ENCODE measurements at regions not wholly inside any gene's neighbourhood (a gene's known extent, or its start where the extent isn't known, plus 50 kb on each side); places are given as distances from the start of the nearest gene placed in this dataset.

DNA sequence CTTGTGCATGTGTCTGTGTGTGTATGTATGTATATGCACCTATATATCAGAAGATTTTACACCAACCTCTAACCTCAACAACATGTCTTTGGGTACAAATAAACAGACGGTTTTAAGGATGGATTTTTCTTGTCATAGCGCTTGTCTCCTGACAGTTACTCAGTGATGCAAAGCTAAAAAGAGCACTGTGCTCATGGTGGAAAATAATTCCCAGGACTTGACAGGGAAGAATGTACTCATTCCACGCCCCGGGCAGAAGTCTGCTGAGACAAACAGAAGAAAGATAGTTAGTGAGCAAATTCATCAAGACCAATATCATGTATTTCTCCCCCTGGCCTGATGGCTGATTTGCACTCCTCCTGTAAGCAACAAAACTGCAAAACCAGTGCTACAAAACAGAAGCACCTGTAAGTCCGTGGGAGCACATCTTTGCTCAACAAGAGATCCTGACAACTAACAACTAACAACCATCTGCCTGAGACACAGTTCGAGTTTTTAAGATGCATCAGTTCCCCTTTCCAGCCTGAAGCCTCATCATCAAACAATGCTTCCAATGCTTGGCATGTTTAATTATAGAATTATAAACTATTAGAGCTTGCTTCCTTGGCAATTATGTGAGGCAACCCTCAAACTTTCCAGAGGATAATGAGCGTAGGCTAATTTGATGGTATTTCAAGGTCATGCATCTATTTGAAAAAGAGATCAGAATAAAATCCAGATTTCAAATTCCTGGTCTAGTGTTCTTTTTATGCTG, 812.7 kb upstream of the MIR17HG start:
- intact Hi-C loops (cut with micrococcal nuclease) = no loop called here

DNA sequence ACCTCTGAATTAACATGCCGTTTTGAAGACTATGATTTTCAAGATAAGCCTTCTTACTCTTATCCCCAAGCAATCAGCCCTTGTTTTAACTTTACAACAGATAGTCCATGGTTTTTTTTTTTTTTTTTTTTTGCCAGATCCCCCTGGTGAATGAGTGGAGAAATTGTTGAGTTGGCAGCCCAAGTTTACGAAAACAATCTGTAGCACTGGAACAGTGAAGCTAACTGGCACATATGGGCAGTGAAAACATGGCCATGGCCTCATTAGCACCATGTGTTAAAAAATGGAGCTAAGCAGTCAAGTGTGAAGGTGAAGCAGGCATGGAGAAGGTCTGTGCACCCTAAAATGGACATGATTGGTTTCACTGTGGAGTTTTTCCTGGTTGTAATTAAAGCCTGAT, 812.1 kb upstream of the MIR17HG start:
- intact Hi-C loops (cut with micrococcal nuclease) = no loop called here

DNA sequence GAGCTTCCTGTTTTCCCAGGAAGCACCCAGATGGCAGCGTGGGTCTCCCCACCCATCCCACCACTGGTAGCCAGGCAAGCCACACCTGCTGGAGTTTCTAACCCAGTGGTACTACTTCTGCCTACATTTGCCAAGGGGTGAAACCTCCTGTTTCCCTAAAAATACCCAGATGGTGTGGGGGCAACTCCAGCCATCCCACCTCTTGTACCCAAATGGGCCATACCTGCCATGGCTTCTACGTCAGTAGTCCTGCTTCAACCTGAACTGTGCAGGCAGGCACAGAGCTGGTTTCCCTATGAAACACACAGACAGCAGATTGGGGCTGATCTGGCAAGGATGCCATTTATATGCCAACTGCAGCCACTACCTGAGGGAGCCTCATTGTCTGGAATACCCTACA, 809.4 kb upstream of the MIR17HG start:
- intact Hi-C loops (cut with micrococcal nuclease) = no loop called here

DNA sequence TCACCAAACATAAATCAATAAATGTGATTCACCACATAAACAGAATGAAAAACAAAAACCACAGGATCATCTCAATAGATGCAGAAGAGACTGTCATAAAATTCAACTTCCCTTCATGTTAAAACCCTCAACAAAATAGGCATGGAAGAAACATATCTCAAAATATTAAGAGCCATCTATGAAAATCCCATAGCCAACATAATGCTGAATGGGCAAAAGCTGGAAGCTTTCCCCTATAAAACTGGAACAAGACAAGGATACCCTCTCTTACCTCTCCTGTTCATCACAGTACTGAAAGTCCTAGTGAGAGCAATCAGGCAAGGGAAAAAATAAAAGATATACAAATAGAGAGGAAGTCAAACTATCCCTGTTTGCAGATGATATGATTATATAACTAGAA, 806.1 kb upstream of the MIR17HG start:
- intact Hi-C loops (cut with micrococcal nuclease) = no loop called here

DNA sequence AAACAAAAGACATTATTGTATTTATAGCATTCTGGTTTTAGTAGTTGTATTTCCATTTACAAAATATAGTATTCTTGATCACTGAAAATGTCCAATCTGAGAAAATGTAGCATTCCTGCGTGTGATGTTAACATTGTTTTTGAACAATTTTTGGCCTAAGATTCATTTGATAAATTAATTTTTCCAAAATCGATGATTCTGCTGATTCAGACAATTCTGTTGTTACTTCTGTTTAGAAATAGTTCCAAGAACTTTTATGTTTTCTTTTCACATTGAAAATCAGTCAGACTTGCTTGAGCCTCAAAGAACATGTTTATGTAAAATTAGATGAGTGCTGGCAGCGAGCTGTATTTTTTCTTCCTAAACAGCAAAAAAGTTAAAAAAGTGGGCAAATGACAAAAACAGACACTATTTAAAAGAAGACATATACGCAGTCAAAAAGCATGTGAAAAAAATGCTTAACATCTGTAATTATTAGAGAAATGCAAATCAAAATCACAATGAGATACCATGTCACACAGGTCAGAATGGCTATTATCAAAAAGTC, 804.5 kb upstream of the MIR17HG start:
- intact Hi-C loops (cut with micrococcal nuclease) = no loop called here

DNA sequence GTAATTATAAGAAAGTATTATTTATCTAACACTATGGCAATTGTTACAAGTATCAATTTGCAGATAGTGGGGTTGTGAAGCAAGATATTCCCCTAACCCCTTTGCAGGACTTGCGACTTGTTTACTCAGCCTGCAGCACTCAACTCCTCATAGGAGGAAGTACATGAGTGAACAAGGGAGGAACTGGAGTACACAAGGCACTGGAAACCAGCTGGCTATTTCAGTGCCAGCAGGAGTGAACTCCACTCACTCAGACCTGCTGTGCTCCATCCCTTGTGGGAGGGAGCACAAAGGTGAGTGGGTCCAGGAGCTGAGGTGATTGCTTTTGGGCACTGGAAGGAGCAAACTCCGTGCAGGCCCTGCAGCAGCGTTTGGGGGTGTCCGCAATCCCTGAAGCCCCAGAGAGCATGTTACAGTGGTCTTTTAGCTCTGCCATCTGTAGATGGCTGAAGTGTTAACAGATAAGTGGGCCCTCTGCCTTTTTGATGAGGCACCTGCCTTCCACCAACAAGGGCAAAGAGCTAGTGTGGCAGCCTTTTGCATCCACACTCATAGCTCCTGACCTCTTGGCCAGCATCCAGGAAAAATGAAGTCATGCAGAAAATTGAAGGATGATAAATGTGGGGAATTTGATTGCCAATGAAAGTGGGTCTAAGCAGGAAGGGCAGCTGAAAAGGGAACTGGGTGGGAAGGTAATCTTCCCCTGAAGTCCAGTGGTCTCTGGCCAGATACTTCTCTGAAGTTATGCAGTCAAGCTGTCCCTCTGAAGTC, 802.2 kb upstream of the MIR17HG start:
- intact Hi-C loops (cut with micrococcal nuclease) = no loop called here

DNA sequence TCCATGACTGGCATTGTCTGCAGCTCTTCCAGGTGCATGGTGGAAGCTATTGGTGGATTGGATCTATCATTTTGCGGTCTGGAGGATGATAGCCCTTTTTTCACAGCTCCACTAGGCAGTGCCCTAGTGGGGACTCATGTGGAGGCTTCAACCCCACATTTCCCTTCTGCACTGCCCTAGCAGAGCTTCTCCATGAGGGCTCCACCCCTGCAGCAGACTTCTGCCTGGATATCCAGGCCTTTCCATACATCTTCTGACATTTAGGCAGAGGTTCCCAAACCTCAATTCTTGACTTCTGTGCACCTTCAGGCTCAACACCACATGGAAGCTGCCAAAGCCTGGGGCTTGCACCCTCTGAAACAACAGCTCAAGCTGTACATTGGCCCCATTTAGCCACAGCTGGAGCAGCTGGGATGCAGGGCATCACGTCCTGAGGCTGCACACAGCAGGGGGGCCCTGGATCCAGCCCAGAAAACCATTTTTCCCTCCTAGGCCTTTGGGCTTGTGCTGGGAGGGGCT, 800.2 kb upstream of the MIR17HG start:
- intact Hi-C loops (cut with micrococcal nuclease) = no loop called here

DNA sequence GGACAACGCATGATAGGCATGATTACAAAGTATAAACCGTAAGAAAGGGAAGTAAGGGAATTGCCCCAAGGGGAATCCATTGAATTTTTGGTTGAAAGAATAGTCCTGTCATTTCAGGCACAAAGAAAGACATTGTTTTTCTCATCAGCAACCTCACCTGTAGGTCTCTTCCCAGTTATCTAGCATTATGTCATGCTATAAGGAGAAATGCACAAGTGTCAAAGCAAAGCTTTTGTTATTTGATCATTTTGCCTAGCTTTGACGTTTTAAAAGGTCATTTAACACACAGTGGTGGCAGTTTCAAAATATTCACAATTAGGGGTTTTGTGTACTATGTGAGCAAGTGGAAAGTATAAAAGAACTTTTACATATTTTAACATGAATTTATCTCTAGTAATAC, 796.2 kb upstream of the MIR17HG start:
- intact Hi-C loops (cut with micrococcal nuclease) = no loop called here

DNA sequence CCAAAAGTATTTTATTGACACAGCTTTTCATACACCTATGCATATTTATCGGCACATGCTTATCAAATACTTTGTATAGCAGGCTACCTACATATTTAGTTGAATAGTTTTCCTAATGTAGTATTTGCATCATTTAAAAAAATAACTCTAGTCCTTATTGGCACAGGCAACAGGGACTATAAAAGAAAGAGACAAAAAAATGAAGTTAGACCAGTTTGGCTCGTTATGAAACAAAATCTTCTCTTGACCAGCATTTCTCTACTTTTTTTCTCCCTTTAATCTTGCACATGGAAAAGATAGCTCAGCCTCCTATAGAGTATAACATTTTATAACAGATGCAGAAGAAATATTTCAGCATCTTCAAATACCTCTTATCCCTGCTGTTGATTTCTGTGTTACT, 794.8 kb upstream of the MIR17HG start:
- intact Hi-C loops (cut with micrococcal nuclease) = no loop called here

DNA sequence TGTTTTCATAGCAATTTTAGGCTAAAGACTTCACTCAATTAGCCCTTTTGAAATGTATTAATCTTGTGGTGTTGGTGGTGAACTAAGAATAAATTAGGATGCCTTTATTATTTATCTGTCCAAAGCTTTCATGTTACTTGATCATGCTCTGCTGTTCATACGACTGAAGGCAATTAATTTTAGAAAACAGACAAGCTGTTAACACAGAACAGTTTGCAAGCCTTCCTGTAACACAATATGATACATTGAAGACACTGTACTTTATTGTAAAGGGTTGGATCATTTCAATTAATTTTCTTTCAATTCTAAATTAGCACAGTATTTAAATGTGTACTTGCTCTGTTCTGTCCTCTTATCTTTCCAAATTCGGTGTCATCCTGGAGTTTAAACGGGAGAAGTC, 794.3 kb upstream of the MIR17HG start:
- intact Hi-C loops (cut with micrococcal nuclease) = no loop called here

DNA sequence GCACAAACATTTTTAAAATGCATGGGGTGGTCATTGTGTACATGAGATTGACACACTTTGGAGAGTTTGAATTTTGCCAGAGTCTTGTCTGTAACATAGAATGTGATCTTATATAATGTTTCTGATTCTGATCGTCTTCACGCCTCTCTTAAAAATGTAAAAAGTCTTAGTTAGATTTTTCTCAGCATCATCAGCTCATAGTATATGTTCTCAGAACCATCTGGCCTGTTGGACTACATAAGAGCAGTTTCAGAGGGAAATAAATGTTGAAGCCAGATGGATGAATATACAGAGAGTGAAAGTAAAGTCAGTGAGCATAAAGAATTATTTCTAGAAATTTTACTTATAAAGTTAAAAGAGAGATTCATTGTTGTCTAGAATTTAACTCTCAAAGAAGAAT, 789.9 kb upstream of the MIR17HG start:
- intact Hi-C loops (cut with micrococcal nuclease) = no loop called here

DNA sequence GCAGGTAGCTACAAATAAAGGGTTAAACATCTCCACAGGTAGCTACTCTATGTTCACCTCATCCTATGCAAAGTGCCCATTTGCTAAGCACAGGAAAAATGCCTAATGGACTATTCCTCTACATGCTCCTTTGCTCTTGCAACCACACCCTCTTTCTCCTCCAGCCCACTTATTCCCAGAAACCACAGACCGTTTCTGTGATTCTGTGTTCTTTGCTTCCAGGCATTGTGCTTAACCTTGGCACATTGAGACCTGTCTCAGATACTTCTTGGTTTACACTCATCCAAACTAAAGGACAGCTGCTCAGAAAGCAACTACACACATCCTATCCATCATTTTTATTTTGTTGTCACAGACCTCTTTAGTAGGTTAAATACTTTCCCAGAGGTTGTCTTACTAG, 785.0 kb upstream of the MIR17HG start:
- intact Hi-C loops (cut with micrococcal nuclease) = no loop called here

DNA sequence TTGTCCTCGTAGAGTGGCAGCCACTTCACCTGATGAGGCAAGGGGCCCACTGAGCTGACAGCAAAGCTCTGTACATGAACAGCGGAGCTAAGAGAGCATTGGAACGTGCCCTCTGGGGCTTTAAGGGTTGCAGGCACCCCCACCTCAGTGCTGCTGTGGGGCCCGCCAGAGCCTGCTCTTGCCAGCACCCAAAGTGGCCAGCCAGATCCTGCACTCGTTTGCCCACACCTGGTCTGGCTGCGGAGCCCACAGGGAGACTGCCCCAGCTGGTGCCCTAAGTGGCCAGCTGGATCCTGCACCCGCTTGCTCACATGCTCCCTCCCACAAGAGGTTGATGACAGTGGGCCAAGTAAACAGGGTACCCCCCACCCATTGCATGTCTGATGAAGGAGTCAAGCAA, 783.4 kb upstream of the MIR17HG start:
- intact Hi-C loops (cut with micrococcal nuclease) = no loop called here

DNA sequence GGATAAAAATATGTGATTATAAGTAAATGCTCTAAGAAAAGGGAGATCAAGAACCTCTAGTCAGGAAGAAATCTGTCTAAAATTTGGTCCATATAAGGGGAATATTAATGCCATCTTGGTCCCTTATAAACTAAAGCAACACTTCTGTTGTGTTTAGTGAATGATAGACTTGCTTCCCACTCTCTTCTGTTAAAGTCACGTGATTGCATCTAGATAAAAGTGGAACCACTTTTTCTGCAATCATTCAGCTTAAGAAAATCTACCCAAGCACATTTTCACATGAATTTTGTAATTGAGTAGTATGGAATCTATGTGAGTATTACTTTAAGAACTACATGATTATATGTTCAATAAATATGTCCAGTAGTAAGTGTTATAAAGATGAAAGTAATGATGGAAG, 782.9 kb upstream of the MIR17HG start:
- intact Hi-C loops (cut with micrococcal nuclease) = no loop called here

DNA sequence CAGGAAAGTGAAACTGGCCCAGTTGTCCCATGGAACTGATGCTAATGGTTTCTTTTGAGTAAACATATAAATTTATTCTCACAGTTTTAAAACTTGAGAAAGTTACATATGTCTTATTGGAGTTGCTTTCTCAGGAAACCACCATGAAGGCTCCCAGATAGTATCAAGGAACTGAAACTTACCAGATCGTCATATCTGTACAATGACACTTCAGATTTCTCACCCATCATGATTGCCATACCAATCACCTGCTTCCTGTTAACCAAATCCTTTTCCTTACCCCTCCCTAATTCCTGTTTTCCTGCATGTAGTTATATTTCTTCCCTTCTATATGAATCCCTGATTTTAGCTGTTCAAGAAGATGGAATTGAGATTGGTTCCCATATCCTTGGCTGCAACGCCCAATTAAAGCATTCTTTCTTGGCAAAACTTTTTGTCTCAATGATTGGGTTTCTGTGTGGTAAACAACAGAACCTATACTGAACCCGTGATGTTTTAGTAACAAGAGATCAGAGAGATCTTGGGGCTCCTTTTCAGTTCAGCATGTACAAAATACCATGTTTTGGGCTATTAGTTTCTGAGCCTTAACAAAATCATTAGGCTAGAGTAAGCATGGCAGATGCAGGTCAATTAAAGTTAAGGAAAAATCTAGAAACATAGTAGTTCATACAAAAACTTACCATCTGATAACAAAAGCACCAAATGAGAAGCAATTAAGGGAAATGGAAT, 781.3 kb upstream of the MIR17HG start:
- intact Hi-C loops (cut with micrococcal nuclease) = no loop called here

DNA sequence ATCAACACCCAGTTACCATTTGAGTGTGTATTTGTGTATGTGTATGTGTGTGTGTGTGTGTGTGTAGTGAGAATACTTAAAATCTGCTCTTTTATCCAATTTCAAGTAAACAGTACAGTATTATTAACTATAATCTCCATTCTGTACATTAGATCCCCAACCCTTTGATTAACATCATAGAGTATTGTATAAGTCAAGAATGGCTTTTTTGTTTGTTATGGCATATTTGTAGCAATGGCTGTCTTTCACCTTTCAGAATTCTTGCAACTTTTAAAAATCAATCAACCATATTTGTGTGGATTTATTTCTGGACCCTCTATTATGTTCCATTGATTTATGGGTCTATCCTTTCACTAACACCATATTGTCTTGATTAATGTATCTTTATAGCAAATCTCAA, 779.3 kb upstream of the MIR17HG start:
- intact Hi-C loops (cut with micrococcal nuclease) = no loop called here

DNA sequence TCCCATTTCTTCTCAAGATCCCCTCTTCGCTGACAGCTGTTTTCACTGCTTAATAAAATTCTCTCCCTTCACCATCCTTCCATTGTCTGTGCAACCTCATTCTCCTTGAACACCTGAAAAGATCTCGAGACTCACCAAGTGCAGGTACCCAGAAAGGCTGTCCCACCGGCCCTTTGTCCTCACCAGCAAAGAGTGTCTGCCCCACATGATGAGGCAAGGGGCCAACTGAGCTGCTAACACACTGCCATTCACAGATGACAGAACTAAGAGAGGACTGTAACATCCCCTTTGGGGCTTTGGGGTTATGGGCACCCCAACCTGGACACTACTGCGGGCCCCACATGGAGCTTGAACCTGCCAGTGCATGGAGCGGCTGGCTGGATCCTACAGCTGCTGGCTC, 771.4 kb upstream of the MIR17HG start:
- intact Hi-C loops (cut with micrococcal nuclease) = no loop called here

DNA sequence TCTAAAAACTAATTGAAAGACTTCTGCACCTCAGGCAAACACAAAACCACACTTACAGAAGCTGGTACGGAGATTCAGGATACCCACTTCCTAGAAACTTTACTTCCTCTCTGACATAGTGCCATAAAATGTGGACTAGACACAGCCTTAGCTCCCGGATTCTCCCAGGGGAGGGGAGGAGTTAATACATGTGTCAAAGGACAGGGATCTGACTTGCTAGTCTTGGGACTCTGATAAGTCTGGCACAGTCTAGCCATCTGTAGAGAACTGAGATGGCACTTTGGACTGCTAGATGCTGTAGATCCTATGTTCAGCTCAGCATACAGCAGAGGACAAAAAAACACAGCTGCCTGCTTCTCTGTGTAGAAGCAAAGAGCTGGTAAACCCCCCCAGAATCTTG, 769.8 kb upstream of the MIR17HG start:
- intact Hi-C loops (cut with micrococcal nuclease) = no loop called here

DNA sequence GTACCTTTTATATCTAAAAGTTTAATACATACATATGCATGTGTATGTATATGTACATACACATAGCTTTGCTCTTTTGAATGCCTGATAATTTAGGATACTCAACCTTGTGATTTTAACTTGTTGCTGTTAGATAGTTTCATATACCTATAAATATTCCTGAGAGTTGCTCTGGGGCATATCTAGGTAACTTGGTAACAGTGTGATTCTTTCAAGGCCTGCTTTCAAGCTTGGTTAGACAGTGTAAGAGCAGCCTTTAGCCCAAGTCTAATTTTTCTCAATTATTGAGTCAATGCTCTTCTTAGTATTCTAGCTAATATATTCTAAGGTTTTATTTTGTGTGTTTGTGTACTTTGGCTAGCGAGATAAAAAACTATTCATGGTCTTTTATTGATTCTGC, 762.1 kb upstream of the MIR17HG start:
- intact Hi-C loops (cut with micrococcal nuclease) = no loop called here

DNA sequence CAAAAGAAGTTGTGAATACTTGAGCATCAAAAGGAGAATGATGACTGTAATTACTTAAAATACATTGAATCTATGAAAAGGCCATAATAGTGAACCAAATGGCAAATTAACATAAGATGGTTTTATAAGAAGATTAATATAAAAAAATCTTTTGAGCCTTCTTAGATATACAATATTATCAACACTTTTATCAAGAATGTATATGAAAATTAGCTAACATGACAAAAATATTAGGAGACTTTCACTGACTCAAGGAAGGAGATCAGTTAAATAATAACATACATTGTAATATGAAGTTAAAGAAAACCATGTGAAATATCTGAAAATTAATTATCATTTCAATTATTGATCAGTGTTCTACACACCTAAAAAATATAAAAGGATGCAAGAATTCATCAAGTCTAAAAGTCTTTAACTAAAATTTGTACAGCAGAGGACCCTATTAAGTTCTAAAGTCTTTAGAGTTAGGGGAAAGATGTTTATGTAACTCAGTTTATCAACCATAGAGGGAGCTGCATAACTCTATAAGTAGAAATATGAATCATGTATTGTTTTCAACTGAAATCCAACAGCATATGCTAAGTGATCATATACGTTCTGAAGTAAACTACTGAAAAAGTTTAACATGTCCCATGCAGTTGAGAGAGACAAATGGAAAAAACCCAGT, 756.1 kb upstream of the MIR17HG start:
- intact Hi-C loops (cut with micrococcal nuclease) = no loop called here

DNA sequence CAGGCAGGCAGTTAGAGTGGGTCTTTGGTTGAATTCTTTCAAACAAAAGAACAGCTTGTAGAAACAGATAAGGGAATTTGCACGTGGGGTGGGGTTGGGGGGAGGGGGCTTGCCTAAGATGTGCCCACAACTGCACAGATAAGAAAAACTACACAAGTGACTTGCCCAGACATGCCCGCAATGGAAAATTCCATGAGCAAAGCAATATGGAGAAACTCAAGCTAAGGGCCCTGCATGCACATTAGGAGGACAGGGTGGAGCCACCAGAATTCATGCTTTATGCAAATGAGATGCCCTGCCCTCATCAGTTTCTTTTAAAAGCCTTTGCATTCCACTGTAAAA, 755.6 kb upstream of the MIR17HG start:
- intact Hi-C loops (cut with micrococcal nuclease) = no loop called here

DNA sequence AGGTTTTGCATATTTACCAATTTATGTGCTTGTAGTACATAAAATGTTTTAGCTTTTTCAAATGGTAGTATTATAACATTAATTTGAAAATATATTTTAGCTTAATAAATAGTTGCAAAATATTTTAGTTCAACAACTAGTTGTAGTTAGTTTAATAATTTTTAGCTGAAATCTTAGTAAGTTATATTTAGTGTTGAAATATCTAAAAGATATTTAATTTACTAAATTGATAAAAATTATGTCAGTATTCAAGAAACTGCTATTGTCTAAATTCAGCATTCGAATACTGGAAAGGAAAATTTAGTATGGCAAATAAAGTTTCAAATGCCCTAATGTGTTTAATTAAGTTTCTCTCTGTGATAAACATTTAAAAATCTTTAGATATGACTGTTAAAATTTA, 754.5 kb upstream of the MIR17HG start:
- intact Hi-C loops (cut with micrococcal nuclease) = no loop called here
